Lower lobe of right lung (tissue), 2 donors: ENCODE measurements at regions not wholly inside any gene's neighbourhood (a gene's known extent, or its start where the extent isn't known, plus 50 kb on each side); places are given as distances from the start of the nearest gene placed in this dataset.

ENCODE experiments used
- ATAC-seq, 2 donors: fragments of 200-7000 bp; cut with Tn5 transposase; one replicate each; pipeline ENCODE4 v1.9.1; 2020 to 2022; ENCODE audit warnings: mild to moderate bottlenecking in 2 of 2, moderate library complexity in 2 of 2
- DNase-seq: peaks from one replicate; pipeline ENCODE4 v3.0.0-alpha.2; 2020
- H3K27ac ChIP-seq: fragments of 200-600 bp; one replicate; pipeline ENCODE4 v1.8.0; 2022
- H3K27me3 ChIP-seq: fragments of 200-600 bp; one replicate; pipeline ENCODE4 v1.8.0; 2022; ENCODE audit warnings: low read depth
- H3K36me3 ChIP-seq: fragments of 200-600 bp; one replicate; pipeline ENCODE4 v1.8.0; 2022; ENCODE audit warnings: mild to moderate bottlenecking
- H3K4me1 ChIP-seq: fragments of 200-600 bp; one replicate; pipeline ENCODE4 v1.8.0; 2022
- H3K4me3 ChIP-seq: fragments of 200-600 bp; one replicate; pipeline ENCODE4 v1.8.0; 2022; ENCODE audit warnings: mild to moderate bottlenecking
- H3K9me3 ChIP-seq: fragments of 200-600 bp; one replicate; pipeline ENCODE4 v1.8.0; 2022
- CTCF ChIP-seq: fragments of 200-600 bp; IDR thresholded peaks from one replicate; pipeline ENCODE4 v1.8.0; 2022; ENCODE audit warnings: antibody characterized with exemption, mild to moderate bottlenecking
- intact Hi-C: fragments of 100-400 bp; cut with DNase I; formaldehyde crosslinking; loops from one replicate; pipeline ENCODE4 v1.11.0; 2022
- donor health status: DM: no; HTN: yes; CAD: no; lungs with severe emphysema.

- H3K27ac ChIP-seq, result no peak overlapping the region
- TF ChIP-seq CTCF, result no peak
- no peaks in the 10 kb centered on the region for H3K36me3 ChIP-seq
- no peaks in the 10 kb centered on the region for H3K27me3 ChIP-seq
- no peak overlapping the region for H3K4me3 ChIP-seq
- no peak for ATAC-seq
- H3K9me3 ChIP-seq, result no peaks in the 10 kb centered on the region
- no peaks in the 10 kb centered on the region for H3K4me1 ChIP-seq
- DNase-seq, result no peak
- intact Hi-C loops, result no loop called here
These were observed 396.6 kb upstream of the KCNN2 start for GRCh38 chr5:113965225-113965624.

- no peak for TF ChIP-seq CTCF
- H3K4me3 ChIP-seq, result no peak overlapping the region
- no peaks in the 10 kb centered on the region for H3K4me1 ChIP-seq
- H3K9me3 ChIP-seq, result no peaks in the 10 kb centered on the region
- DNase-seq, result no peak
- no peak for ATAC-seq
- intact Hi-C loops, result no loop called here
- no peaks in the 10 kb centered on the region for H3K27me3 ChIP-seq
- no peaks in the 10 kb centered on the region for H3K36me3 ChIP-seq
- H3K27ac ChIP-seq, result no peak overlapping the region
These were observed 392.0 kb upstream of the KCNN2 start for GRCh38 chr5:113969901-113970300.

- DNase-seq (no peak), ATAC-seq (no peak)
- Histone ChIP-seq H3K27ac (no peak overlapping the region), H3K27me3 (no peaks in the 10 kb centered on the region), H3K4me3 (no peak overlapping the region), H3K4me1 (no peaks in the 10 kb centered on the region), H3K36me3 (no peaks in the 10 kb centered on the region), H3K9me3 (no peaks in the 10 kb centered on the region)
- TF ChIP-seq CTCF, result no peak
- intact Hi-C loops, result no loop called here
These were observed 390.4 kb upstream of the KCNN2 start for GRCh38 chr5:113971454-113971853.

GRCh38 chr5:113974976-113975375 lies 386.9 kb upstream of the KCNN2 start:
- Histone ChIP-seq H3K27me3 (no peaks in the 10 kb centered on the region), H3K4me1 (no peaks in the 10 kb centered on the region), H3K4me3 (no peak overlapping the region), H3K9me3 (no peaks in the 10 kb centered on the region), H3K27ac (no peak overlapping the region), H3K36me3 (no peaks in the 10 kb centered on the region)
- no peak for TF ChIP-seq CTCF
- ATAC-seq (no peak), DNase-seq (no peak)
- intact Hi-C loops, result no loop called here

GRCh38 chr5:113984928-113985327 lies 376.9 kb upstream of the KCNN2 start:
- TF ChIP-seq CTCF, result no peak
- H3K4me3 ChIP-seq, result no peak overlapping the region
- no peaks in the 10 kb centered on the region for H3K4me1 ChIP-seq
- no peak for DNase-seq
- H3K27ac ChIP-seq, result no peak overlapping the region
- H3K27me3 ChIP-seq, result no peaks in the 10 kb centered on the region
- no peak for ATAC-seq
- H3K36me3 ChIP-seq, result no peaks in the 10 kb centered on the region
- intact Hi-C loops, result no loop called here
- H3K9me3 ChIP-seq, result no peaks in the 10 kb centered on the region

GRCh38 chr5:113985505-113985904 lies 376.4 kb upstream of the KCNN2 start:
- ATAC-seq (no peak), DNase-seq (no peak)
- no peaks in the 10 kb centered on the region for H3K27me3 ChIP-seq
- H3K36me3 ChIP-seq, result no peaks in the 10 kb centered on the region
- intact Hi-C loops, result no loop called here
- H3K9me3 ChIP-seq, result no peaks in the 10 kb centered on the region
- TF ChIP-seq CTCF, result no peak
- no peak overlapping the region for H3K4me3 ChIP-seq
- no peak overlapping the region for H3K27ac ChIP-seq
- H3K4me1 ChIP-seq, result no peaks in the 10 kb centered on the region
